ENCODE measurements at regions not wholly inside any gene's neighbourhood (a gene's known extent, or its start where the extent isn't known, plus 50 kb on each side); places are given as distances from the start of the nearest gene placed in this dataset.

DNA sequence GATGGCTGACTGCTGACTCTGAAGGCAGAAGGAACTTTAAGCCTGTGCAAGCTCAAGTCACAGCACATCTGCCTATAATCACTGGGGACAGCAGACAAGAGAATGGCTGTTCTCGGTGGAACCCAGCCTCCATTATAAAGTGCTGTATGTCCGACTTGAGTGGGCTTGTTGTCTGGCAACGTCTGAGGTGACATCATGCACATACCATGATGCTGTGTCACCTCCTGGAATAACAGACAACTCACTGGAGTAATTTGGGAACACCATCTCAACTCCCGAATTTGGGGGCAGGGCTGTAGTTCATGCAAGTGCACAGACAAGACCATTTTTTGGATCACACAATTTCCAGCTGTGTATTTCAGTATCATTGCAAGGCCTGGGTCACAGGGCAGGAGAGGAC is 59.8 kb upstream of the GPM6B start:
- TF ChIP-seq TCF7L2 (IDR thresholded peaks at IDR 0.05; ENCODE audit: borderline replicate concordance, low read depth, low read length) (no peak), CTCF (tag by site-specific recombination; IDR thresholded peaks at IDR 0.05) (no peak)
